ENCODE measurements at regions not wholly inside any gene's neighbourhood (a gene's known extent, or its start where the extent isn't known, plus 50 kb on each side); places are given as distances from the start of the nearest gene placed in this dataset.
"Not testable (repeated sequence)": the region's sequence is repeated elsewhere in the genome, so short reads cannot be mapped to it uniquely, and the experiment has no call there.

- not testable (repeated sequence) for TF ChIP-seq NFYB (CRISPR knock-in tag; conservative IDR thresholded peaks at IDR 0.05; ENCODE audit: low read depth); CTCF (IDR thresholded peaks at IDR 0.05); ATF2 (CRISPR knock-in tag; IDR thresholded peaks at IDR 0.05; ENCODE audit: borderline replicate concordance, low read depth); ZNF263 (CRISPR knock-in tag; IDR thresholded peaks at IDR 0.05; ENCODE audit: low read depth); STAT6 (CRISPR knock-in tag; conservative IDR thresholded peaks at IDR 0.05; ENCODE audit: low read depth); TEAD4 (CRISPR knock-in tag; IDR thresholded peaks at IDR 0.05); CREB1 (CRISPR knock-in tag; IDR thresholded peaks at IDR 0.05); ATF3 (CRISPR knock-in tag; conservative IDR thresholded peaks at IDR 0.05); ZNF532 (CRISPR knock-in tag; IDR thresholded peaks at IDR 0.05; ENCODE audit: borderline replicate concordance); ZNF219 (CRISPR knock-in tag; IDR thresholded peaks at IDR 0.05; ENCODE audit: borderline replicate concordance)
Observed at GRCh38 chr12:46641649-46642048, 184.1 kb downstream of the SLC38A4 start.

All from WTC11 (cell line).